HG02938 (cell line): ENCODE measurements at regions not wholly inside any gene's neighbourhood (a gene's known extent, or its start where the extent isn't known, plus 50 kb on each side); places are given as distances from the start of the nearest gene placed in this dataset.

Experiments
- ATAC-seq: cut with Tn5 transposase; IDR thresholded peaks from one replicate; pipeline ENCODE4 v1.9.1; 2021; ENCODE audit warnings: mild to moderate bottlenecking, moderate library complexity; ENCODE audit not compliant: unreplicated experiment

DNA sequence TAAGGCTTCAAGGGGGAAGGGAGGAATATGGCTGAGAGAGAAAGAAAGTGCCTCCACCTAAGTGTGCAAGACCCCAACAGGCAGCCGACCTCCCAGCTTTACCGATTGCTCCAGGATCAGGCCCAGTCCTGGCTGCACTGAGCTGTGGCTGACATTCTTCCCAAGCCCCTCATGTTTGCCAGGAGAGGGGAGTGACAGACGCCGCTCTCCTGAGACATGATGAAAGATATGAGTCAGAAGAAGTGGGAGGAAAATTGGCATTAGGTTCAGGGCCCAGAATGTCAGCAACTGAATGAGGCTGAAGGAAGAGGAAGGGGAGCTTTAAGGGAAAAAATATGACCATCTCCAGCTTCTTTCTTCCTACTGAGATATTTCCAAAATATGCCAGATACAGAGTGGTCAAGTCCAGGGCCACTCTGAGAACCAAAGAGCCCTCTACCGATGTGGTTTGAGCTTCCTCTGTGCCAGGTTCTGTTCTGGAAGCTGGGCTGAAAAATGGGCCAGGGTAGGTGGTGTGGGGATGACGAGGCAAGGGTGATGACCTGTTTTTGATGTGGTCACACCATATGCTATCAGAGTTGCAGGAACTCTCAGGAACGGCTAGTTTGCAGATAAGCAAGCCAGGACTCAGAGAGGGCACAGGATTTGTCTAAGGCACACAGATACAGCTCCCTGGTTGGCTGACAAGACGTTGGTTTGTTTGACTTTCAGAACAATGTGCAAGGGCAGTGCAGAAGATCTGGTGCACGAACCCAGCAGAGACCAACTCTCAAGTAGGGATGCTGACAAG is 176.7 kb downstream of the SOX9 start:
- no peak for ATAC-seq

DNA sequence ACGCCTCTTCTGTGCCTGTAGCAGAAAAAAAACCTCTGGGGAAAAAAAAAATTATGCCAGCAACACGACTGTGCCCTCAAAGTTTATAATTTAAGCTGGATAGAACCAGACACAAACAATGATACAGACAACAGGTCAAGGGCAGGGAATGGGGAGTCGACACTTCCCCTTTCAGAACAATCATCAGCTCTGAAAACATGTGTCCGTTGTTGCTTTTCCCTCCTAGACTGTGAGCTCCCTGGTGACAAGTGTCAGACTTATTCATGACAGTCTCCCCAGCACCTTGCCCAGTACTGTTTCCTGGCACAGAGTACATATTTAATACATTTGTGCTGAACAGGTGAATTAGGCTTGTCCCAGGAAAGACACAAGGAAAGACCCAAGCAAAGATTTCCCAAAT is 178.3 kb downstream of the SOX9 start:
- no peak for ATAC-seq

DNA sequence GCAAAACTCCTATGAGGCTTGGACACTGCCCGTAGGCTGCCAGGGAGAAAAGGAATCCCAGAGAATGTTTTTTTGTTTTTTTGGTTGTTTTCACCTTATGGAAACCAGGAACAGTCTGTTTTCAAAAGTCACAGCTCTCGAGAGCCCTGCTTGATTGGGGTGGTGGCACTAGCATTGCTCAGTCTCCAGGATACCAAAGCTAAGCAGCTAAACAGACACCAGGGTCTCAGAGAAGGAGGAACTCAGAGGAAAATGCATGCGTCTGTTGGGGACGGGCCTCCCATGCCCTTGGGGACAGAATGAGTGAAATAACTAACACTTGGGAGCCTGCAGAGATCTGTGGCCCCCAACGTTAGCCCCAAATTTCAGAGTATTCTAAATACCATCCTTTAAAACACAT is 178.8 kb downstream of the SOX9 start:
- no peak for ATAC-seq

DNA sequence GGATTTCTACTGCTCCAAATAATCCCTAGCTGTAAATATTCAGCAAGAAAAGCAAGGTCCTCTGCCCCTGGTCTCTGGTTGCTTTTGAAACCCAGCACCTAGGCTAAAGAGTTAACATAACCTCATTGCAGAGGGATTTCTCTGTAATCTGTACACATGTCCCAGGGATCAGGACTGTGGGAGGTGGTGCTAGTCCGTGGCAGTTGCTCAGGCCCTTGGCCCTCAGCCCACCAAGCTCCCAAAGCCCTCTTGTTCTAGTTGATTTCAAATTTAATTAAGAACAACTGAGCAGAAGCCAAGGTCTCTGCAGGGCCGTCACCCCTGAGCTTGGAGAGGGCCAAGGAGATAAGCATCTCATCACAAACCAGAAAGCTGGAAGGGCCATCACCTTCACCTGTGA is 181.1 kb downstream of the SOX9 start:
- ATAC-seq, result no peak

DNA sequence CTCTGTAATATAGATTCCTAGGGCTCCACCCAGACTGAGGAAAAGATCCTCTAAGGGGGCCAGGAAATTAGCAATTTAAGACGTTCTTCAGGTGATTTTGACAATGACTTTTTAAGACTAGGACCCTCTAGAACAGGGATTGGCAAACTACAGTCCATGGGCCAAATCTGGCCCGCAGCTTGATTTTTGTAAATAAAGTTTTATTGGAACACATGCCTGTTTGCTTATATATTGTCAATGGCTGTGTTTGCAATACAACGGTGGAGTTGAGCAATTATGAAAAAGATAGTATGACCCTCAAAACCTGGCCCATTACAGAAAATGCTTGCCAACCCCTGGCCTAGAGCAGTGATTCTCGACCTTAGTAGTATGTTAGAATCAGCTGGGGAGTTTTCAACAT is 181.9 kb downstream of the SOX9 start:
- ATAC-seq, result no peak

DNA sequence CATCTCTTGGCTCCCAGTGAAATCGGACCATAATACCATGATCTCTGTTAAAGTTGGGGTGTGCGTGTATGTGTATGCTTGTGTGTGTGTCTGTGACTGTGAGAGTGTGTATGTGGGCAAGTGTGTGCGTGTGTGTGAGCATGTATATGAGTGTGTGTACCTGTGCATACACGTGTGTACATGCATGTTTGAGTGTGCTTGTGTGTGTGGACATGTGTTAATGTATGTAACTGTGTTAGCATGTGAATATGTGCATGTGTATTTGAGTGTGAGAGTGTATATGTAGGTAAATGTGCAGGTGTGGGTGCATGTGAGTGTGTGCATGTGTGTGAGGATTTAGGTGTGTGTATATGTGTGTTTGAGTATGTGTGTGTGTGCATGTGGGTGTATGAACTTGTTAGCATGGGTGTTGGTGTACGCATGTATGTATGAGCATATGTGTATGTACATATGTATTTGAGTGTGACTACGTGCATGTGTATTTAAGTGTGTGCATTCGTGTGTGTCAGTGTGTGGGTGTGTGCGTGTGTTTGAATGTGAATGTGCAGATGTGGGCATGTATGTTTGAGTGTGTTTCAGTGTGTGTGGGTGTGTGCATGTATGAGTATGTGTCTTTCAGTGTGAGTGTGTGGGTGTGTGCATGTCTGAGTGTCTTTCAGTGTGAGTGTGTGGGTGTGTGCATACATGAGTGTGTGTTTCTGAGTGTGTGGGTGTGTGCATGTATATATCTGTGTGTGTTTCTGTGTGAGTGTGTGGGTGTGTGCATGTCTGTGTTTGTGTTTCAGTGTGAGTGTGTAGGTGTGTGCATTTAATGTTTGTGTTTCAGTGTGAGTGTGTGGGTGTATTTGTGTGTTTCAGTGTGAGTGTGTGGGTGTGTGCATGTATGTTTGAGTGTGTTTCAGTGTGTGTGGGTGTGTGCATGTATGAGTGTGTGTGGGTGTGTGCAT is 183.2 kb downstream of the SOX9 start:
- ATAC-seq, result no peak

DNA sequence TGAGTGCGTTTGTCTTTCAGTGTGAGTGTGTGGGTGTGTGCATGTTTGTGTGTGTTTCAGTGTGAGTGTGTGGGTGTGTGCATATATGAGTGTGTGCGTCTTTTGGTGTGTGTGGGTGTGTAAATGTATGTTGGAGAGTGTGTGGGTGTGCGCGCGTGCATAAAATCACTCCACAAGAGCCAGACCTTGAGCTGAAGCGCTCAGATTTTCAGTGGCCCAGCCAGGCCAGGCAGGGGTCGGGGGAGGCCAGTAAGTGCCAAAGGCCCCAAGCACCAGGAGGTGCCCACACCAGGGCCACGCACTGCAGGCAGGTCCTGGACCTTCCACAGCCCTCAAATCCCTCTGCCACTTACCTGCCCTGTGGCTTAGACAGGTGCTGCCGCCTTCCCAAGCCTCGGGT is 184.0 kb downstream of the SOX9 start:
- ATAC-seq, result no peak

DNA sequence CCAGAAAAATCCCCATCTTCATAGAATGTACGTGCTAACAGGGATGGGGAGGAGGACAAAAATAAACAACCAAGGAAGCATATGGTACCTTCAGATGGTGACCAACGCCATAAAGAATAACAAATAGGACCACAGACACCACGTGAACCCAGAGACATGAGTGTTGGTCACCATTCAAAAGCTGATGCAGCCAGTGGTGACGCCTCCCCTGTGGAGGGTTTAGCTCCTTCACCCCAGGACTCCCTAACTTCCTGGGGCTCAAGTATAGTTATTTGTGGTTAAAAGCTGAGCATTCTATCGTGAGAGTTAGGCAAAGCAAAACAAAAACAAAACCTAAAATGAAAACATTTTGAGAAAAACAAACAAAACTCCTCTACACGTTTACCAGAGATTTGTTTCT is 184.7 kb downstream of the SOX9 start:
- no peak for ATAC-seq

DNA sequence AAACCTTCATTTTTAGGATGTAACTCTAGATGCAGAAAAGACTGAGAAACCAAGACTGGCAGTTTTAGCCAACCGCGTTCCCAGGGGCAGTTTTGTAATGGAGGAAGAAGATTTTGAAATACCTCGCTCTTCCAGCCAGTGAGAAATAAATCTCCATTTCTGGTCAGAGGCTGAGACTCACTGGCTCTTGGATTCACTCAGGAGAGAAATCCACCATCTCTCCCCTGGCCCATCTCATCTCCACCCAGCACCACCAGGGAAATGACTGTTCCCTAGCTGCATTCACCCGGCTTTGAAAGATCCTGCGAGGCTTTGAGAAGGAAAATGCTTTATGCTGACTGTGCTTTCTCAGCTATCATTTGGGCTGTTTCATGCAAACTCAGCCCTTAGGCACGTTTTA is 185.2 kb downstream of the SOX9 start:
- no peak for ATAC-seq

DNA sequence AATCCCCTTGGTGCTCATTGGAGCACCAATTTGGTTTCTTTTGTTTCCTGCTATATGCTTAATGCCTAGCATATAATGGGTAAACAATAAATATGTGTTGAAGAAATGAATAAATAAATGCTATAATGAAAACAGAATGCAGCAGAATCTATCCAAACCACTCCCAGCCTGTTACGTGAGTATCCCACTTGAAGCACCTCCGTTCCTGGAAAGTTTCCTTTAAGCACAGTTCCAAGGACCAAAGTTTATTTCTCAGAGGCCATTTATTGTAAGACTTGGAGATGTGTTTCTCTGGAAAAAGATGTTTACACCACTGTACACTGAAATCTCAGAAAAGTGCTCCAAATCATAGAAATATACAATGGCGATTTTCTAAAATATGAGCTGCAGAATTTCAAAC is 187.0 kb downstream of the SOX9 start:
- ATAC-seq, result no peak

DNA sequence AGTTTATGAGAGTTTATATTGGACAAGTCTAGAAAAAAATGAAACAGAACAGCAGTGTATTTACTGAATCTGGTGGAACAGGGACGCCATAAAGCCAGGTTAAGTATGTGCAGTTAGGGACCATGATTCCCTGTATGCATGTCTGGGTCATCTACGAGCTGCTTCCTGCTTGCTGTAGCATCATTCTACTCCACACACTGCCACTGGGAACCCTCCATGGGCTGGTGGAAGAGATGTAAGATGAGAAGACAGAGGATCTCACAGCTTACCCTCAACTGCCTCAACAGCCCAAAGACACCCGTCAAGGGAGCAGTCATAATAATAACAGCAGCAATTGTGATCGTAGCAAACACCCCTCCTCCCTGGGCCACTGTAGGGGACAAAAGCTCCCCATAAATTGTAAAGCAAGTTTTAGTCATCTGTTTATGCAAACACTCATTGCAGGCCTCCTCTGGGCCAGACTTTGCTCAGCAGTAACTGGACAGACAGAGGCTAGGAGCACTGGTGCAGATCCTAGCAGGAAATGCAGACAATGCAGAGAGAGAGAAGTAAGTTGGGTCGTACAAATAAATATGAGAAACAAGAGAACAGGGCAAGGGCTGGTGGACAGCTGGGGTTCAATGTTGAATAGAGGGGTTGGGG is 188.0 kb downstream of the SOX9 start:
- ATAC-seq, result no peak

DNA sequence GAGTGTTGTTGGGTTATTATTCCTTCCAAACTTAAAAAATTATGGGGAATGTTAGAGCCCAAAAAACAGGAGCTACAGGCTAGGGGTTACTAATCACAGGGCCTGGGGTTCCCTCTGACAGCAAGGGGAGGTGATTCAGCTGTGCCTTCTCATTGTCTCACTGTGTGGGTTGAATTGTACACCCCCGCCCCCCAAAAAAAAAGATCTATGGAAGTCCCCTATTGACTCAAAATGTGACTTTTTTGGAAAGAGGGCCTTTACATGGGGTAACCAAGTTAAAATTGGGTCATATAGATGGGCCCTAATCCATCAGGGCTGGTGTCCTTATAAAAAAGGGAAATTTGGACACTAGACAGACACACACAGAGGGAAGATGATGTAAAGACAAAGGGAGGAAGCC is 190.2 kb downstream of the SOX9 start:
- ATAC-seq, result no peak

DNA sequence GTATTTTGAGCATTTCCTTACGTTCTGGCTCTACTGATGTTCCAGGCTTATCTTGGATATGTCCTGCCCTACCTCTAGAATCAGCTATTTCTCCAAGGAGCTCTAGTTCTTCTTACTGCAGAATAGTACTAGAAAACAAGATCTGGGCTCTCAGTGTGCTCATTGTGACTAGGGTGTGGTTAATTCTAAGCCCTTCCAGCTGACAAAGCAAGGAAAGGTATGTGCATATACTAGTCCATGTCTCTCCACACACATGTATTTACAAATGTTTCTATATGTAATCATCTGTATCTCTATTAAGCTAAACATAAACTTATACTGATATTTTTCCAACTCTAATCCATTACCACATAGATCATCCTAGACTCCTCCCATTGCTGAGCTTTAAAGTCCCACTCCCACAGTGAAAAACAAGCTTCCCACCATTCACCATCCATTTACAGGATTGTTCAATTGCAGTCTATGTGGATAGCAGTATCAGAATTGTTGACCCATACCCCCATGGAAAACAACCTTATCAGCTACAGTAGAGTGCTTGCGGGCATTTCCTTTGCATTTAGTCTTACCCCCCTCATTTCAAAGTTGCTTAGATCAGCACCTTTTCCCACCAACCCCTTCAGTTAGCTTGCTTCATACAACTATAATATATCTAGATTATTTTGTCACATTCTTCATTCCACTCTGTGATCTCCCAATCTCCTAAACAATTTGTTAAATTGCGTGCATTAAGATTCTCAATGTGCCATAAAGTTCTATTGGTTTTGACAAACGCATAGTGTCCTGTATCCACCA is 194.5 kb downstream of the SOX9 start:
- no peak for ATAC-seq

DNA sequence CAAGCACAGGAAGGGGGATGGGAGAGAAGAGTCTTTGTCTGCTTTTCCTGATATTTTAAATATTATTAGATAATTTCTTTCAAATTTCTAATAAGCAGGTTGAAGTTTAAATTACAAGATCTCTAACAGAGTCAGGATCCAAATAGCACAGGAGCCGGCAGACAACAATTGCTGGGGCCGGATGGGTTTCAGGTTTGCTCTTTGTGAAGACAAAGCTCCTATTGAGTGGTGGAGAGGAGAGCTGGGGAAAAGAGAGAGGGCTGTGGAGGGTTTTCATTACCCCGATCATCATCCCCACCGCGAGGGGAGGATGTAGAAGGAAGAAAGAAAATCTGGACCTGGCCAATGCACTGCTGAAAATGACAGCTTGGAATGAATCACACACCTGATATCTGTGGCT is 197.3 kb downstream of the SOX9 start:
- no peak for ATAC-seq

DNA sequence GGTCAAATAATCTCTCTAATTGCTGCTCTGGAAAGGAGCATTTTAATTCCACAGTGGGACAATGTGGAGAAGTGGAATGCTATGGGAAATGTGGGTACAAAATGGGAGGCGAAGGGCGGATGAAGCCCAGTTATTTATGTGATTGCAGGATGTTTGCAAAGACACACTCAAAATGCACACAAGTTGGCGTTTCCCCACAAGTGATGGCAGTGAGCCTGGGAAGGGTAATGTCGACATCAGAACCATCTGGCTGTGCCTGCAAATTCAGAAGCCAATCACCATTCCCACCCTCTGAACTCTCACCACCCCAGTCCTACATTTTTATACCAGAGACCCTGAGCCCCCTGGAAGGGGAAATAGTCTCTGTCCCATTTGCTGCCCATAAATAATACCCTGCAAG is 201.1 kb downstream of the SOX9 start:
- no peak for ATAC-seq

DNA sequence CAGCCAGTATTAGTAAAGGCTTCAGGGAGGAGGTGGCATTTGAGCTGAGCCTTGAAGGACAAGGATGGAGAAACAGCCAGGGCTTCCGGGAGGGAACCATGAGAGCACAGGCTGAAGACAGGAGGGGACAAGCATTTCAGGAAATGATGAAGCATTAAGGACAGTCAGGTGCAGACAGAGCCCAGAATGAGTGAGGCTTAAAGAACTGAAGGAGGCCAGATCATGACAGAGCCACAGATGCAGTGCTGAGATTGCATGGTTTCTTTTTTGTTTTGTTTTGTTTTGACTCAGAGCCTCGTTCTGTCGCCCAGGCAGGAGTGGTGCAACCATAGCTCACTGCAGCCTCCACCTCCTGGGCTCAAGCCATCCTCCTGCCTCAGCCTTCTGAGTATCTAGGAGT is 211.5 kb downstream of the SOX9 start:
- ATAC-seq, result peak; percentile 73

DNA sequence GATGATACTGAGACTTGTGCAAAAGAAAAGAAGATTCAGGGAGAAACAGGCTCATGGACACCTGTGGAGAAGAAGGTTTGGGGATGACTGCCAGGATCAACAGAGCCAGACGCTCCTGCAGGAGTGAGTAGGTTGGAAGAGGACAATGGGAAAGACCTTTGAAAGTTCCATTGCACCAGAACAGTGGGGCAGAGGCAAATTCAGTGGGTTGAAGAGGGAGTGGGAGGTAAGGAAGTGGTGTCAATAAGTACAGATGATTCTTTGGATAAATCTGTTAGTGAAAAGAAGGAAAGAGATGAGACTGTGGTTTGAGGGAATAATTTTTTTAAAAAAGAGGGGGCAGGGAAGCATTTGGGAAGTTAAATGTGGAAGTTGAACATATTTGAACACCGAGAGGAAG is 212.8 kb downstream of the SOX9 start:
- ATAC-seq, result no peak

DNA sequence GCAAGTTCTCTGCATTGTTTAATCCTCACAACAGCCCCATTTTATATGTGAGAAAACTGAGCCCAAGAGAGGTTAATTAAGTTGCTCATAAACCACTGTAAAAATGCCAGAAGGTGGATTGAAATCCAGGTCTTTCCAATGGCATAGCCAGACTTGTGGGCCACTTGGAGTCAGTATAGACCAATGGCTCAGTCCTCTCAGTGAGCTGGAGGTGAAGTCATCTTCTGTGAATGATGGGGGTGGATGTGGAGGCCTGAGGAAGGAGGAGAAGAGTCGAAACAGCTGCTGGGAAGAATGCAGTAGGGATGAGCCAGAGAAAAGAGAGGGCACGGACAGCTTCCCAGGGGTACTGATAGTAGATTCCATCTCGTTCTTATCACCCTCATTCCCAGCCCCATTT is 213.4 kb downstream of the SOX9 start:
- ATAC-seq, result no peak

DNA sequence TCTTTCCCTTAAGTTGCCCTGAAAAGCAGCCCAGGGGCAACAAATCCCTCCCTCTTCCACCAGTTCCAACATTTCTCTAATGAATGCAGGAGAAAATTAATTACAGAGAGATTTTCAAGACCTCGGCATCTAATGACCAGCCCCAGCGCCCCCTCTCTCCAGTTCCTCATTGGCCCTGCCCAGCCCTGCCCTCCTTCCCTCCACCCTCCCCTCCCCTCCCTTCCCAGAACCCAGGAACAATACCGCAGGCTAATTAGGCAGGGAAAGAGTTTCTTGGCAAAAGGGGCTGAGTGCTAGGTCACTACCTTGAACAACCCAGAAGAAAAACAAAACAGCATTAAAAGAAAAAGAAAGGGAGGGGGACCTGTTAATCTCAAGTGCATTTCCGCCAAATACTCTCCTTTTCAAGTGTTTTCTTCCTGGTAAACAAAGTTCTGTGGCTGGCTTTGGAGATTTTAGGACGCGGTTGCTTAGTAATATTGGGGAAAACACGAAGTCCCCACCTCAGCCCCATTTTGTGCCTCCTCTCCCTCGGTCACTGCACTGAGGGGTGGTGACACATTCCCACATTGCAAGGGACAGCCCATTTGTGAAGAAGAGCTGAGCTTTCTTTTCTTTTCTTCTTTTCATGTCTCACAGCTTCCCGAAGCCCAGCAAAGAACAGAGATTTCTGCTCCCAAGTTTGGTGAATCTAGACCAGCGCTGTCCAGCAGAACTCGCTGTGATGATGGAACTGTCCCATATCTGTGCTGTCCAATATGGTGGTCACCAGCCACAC is 215.4 kb downstream of the SOX9 start:
- ATAC-seq, result no peak

DNA sequence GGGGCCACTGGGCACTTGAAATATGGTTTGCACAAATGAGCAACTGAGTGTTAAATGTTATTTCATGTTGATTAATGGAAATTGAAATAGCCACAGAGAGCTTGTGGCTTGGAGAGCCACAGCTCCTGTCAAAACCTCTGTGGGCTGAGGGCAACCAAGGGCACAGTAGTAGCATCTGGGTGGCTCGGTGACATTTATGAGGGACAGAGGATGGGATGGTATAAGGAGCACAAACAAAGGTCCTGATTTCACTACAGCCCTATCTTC is 215.9 kb downstream of the SOX9 start:
- no peak for ATAC-seq
